Common myeloid progenitor, CD34-positive (primary cell): ENCODE measurements at regions not wholly inside any gene's neighbourhood (a gene's known extent, or its start where the extent isn't known, plus 50 kb on each side); places are given as distances from the start of the nearest gene placed in this dataset.

Experiments used
- CTCF ChIA-PET: fragments of 350-600 bp; sonication (Branson Sonifier 250); formaldehyde crosslinking; loops from one replicate; lab custom pipeline; 2021; ENCODE audit warnings: antibody characterized with exemption; lab: Charles Lee
- POLR2A ChIA-PET: fragments of 350-600 bp; sonication (Branson Sonifier 250); formaldehyde crosslinking; loops from one replicate; lab custom pipeline; 2021; ENCODE audit warnings: antibody characterized with exemption; lab: Charles Lee
- DNase-seq, 3 donors: peaks; one replicate each; pipeline versions ENCODE4 v3.0.0 to v3.0.0-alpha.2; 2013
- H3K27ac ChIP-seq, 2 experiments: 1 replicate in 1 of 2; 2 replicates in 1 of 2; pipeline ENCODE4 v1.7.0; 2013; ENCODE audit warnings: inconsistent platforms in 2 of 2, low read length in 2 of 2, mild to moderate bottlenecking in 2 of 2, low read depth in 1 of 2, moderate library complexity in 1 of 2; ENCODE audit not compliant: severe bottlenecking in 2 of 2, insufficient read depth in 1 of 2, poor library complexity in 1 of 2
- H3K27me3 ChIP-seq, 5 experiments: replicated peaks in 2 of 5; 1 replicate in 3 of 5; 2 replicates in 2 of 5; pipeline versions ENCODE4 v1.6.1 to v1.7.0; 2013; ENCODE audit warnings: low read length in 4 of 5, mild to moderate bottlenecking in 2 of 5, moderate library complexity in 2 of 5, inconsistent platforms in 1 of 5; ENCODE audit not compliant: insufficient read depth in 5 of 5, control insufficient read depth in 4 of 5
- H3K36me3 ChIP-seq, 4 experiments: 1 replicate in 2 of 4; 2 replicates in 2 of 4; pipeline versions ENCODE4 v1.6.1 to v1.7.0; 2013; ENCODE audit warnings: low read length in 3 of 4, control low read depth in 1 of 4, mild to moderate bottlenecking in 1 of 4; ENCODE audit not compliant: control insufficient read depth in 4 of 4, insufficient read depth in 4 of 4
- H3K4me1 ChIP-seq, 4 experiments: 1 replicate in 3 of 4; 2 replicates in 1 of 4; pipeline versions ENCODE4 v1.6.1 to v1.7.1; 2013; ENCODE audit warnings: low read length in 3 of 4, mild to moderate bottlenecking in 3 of 4, control low read depth in 1 of 4, inconsistent platforms in 1 of 4, moderate library complexity in 1 of 4; ENCODE audit not compliant: control insufficient read depth in 4 of 4, insufficient read depth in 4 of 4; ENCODE audit errors: control extremely low read depth in 1 of 4
- H3K4me3 ChIP-seq, 7 experiments: 1 replicate in 4 of 7; 2 replicates in 3 of 7; pipeline versions ENCODE4 v1.5.1 to v1.7.0; 2013; ENCODE audit warnings: mild to moderate bottlenecking in 7 of 7, low read length in 6 of 7, moderate library complexity in 6 of 7, inconsistent platforms in 2 of 7, low read depth in 2 of 7, control low read depth in 1 of 7; ENCODE audit not compliant: insufficient read depth in 4 of 7, control insufficient read depth in 1 of 7; ENCODE audit errors: extremely low read depth in 1 of 7
- H3K9me3 ChIP-seq, 5 experiments: 1 replicate in 4 of 5; 2 replicates in 1 of 5; pipeline versions ENCODE4 v1.6.1 to v1.7.1; 2013; ENCODE audit warnings: low read length in 4 of 5, mild to moderate bottlenecking in 2 of 5, inconsistent platforms in 1 of 5, low read depth in 1 of 5, moderate library complexity in 1 of 5; ENCODE audit not compliant: control insufficient read depth in 4 of 5, insufficient read depth in 2 of 5; ENCODE audit errors: control extremely low read depth in 1 of 5
- WGBS: methylation state at CpG from one replicate; pipeline ENCODE4 v1.1.5; 2013; ENCODE audit not compliant: insufficient coverage; 5-methylcytosine and 5-hydroxymethylcytosine counted together

DNA sequence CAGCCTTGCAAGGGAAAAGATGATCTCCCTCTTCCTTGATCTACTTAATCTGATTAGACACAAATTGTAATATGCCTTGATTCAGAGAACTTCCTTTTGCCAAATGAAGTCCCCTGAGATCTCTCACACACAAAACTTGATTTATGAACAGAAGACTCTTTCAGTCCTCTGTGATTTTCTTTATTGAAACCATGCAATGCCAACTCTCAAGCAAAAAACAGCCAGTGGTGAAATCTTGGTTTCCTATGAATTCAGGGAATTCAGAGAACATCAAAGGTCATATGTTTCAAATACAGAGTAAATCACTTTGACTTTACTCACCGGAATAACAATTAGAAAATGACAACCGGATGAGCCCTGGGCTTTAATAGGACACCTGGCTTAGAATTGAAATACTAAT is 211.7 kb downstream of the ABHD5 start:
- ChIA-PET POLR2A (no interaction called here), CTCF (no interaction called here)
- no peak overlapping the region for H3K27ac ChIP-seq
- no peak for DNase-seq
- peaks cover 0 to 4% (median 0%) of the 10 kb centered on the region in 5 experiments for H3K27me3 ChIP-seq
- H3K4me3 ChIP-seq = no peak overlapping the region
- peaks cover 0 to 2% (median 0%) of the 10 kb centered on the region in 5 experiments for H3K9me3 ChIP-seq
- no CpG with 5 or more reads among the region's 2 CpGs for WGBS
- H3K36me3 ChIP-seq = no peaks in the 10 kb centered on the region
- H3K4me1 ChIP-seq = peaks cover 0 to 6% (median 0%) of the 10 kb centered on the region in 4 experiments

GRCh38 chr3:43905157-43905556 is 214.4 kb downstream of the ABHD5 start:
- peaks cover 0 to 2% (median 0%) of the 10 kb centered on the region in 5 experiments for H3K9me3 ChIP-seq
- peaks cover 0 to 3% (median 0%) of the 10 kb centered on the region in 5 experiments for H3K27me3 ChIP-seq
- no peak overlapping the region for H3K27ac ChIP-seq
- ChIA-PET CTCF (no interaction called here), POLR2A (interaction anchor here (0.6 kb wide), 1 partner anchor 198 kb away, joined by 3 read pairs; no protein-coding TSS in a partner anchor)
- no peak for DNase-seq
- peaks cover 0 to 6% (median 0%) of the 10 kb centered on the region in 4 experiments for H3K4me1 ChIP-seq
- H3K4me3 ChIP-seq = no peak overlapping the region
- no CpG with 5 or more reads among the region's 1 CpG for WGBS
- no peaks in the 10 kb centered on the region for H3K36me3 ChIP-seq

GRCh38 chr3:43906849-43907507 is 216.2 kb downstream of the ABHD5 start:
- Histone ChIP-seq H3K27ac (no peak overlapping the region), H3K36me3 (no peaks in the 10 kb centered on the region), H3K9me3 (no peaks in the 10 kb centered on the region), H3K27me3 (peaks cover 0 to 3% (median 0%) of the 10 kb centered on the region in 5 experiments), H3K4me1 (peaks cover 0 to 14% (median 2%) of the 10 kb centered on the region in 4 experiments), H3K4me3 (no peak overlapping the region)
- DNase-seq = no peak
- CTCF ChIA-PET = interaction anchor here (1.1 to 1.4 kb wide), 2 partner anchors 10 to 51 kb away, joined by 4 to 5 read pairs; no protein-coding TSS in a partner anchor
- WGBS = 83% methylated on average over 8 of the region's 8 CpGs
- POLR2A ChIA-PET = no interaction called here

DNA sequence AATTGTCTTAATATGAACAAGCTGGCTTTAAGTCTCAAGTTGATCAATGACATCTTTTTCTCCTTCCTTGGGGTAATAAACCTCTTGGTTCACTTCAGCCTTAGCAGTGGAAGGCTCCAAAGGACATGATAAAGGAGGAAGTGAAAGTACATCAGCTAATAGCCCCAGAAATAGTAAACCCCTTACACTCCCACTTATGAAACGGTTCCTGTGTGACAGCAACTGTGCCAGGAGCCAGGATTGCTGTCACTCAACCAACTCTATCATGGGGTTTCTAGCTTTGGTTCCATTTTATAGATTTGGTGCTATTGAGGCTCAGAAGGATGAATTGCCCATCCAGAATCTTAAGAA is 216.7 kb downstream of the ABHD5 start:
- Histone ChIP-seq H3K36me3 (no peaks in the 10 kb centered on the region), H3K27me3 (peaks cover 0 to 3% (median 0%) of the 10 kb centered on the region in 5 experiments), H3K27ac (no peak overlapping the region), H3K4me3 (no peak overlapping the region), H3K9me3 (no peaks in the 10 kb centered on the region), H3K4me1 (peaks cover 0 to 14% (median 2%) of the 10 kb centered on the region in 4 experiments)
- POLR2A ChIA-PET = no interaction called here
- no peak for DNase-seq
- no CpG with 5 or more reads among the region's 1 CpG for WGBS
- CTCF ChIA-PET = interaction anchor here (1.1 to 1.4 kb wide), 2 partner anchors 10 to 52 kb away, joined by 4 to 5 read pairs; no protein-coding TSS in a partner anchor

GRCh38 chr3:43908456-43908855 is 217.7 kb downstream of the ABHD5 start:
- H3K4me1 ChIP-seq = peaks cover 0 to 14% (median 2%) of the 10 kb centered on the region in 4 experiments
- no peak for DNase-seq
- no peaks in the 10 kb centered on the region for H3K9me3 ChIP-seq
- H3K27me3 ChIP-seq = no peaks in the 10 kb centered on the region
- H3K27ac ChIP-seq = no peak overlapping the region
- no peak overlapping the region for H3K4me3 ChIP-seq
- WGBS = 82% methylated on average over 5 of the region's 5 CpGs
- ChIA-PET POLR2A (no interaction called here), CTCF (interaction anchor here (1.4 kb wide), 1 partner anchor 9 kb away, joined by 5 read pairs; no protein-coding TSS in a partner anchor)
- no peaks in the 10 kb centered on the region for H3K36me3 ChIP-seq

- POLR2A ChIA-PET = no interaction called here
- WGBS = 100% methylated on average over 3 of the region's 3 CpGs
These were observed 218.4 kb downstream of the ABHD5 start for GRCh38 chr3:43909149-43909548.

GRCh38 chr3:43910750-43911149 is 220.0 kb downstream of the ABHD5 start:
- ChIA-PET POLR2A (no interaction called here), CTCF (no interaction called here)
- Histone ChIP-seq H3K4me1 (peaks cover 0 to 14% (median 2%) of the 10 kb centered on the region in 4 experiments), H3K9me3 (no peaks in the 10 kb centered on the region), H3K27me3 (no peaks in the 10 kb centered on the region), H3K4me3 (no peak overlapping the region), H3K27ac (no peak overlapping the region), H3K36me3 (no peaks in the 10 kb centered on the region)
- no CpG with 5 or more reads among the region's 2 CpGs for WGBS
- DNase-seq = no peak

More at GRCh38 chr3:43909149-43909548, 218.4 kb downstream of the ABHD5 start:
- no peaks in the 10 kb centered on the region for H3K27me3 ChIP-seq
- no peak overlapping the region for H3K4me3 ChIP-seq
- peaks cover 0 to 14% (median 2%) of the 10 kb centered on the region in 4 experiments for H3K4me1 ChIP-seq
- no peak for DNase-seq
- H3K9me3 ChIP-seq = no peaks in the 10 kb centered on the region
- no peaks in the 10 kb centered on the region for H3K36me3 ChIP-seq
- CTCF ChIA-PET = interaction anchor here (1.1 kb wide), 1 partner anchor 24 kb away, joined by 3 read pairs; no protein-coding TSS in a partner anchor
- no peak overlapping the region for H3K27ac ChIP-seq
